IMR-90 (cell line): ENCODE measurements at regions not wholly inside any gene's neighbourhood (a gene's known extent, or its start where the extent isn't known, plus 50 kb on each side); places are given as distances from the start of the nearest gene placed in this dataset.

Experiments
- ATAC-seq: fragments of 200-7000 bp; cut with Tn5 transposase; 2 replicates; pipeline ENCODE4 v1.9.1; 2020; ENCODE audit warnings: low read depth, mild to moderate bottlenecking, moderate library complexity
- BruUV-seq: library from RNA; stranded (reverse); fragments of 400-500 nt; replicated peaks from 2 replicates; lab custom pipeline; 2021; lab: Mats Ljungman, UMichigan
- CTCF ChIA-PET: fragments of 300-600 bp; formaldehyde crosslinking; extraction: SDS; loops from one replicate; lab custom pipeline; 2021; ENCODE audit warnings: antibody characterized with exemption; lab: Yijun Ruan, JAX
- POLR2A ChIA-PET: fragments of 300-600 bp; sonication (Branson Sonifier 250); formaldehyde crosslinking; loops from one replicate; lab custom pipeline; 2022; ENCODE audit warnings: antibody characterized with exemption; ENCODE audit not compliant: unreplicated experiment; lab: Charles Lee
- DNase-seq: peaks from one replicate; pipeline ENCODE4 v3.0.0; 2013
- H2AFZ ChIP-seq: replicated peaks from 2 replicates; pipeline ENCODE3; 2013; ENCODE audit warnings: low read length, mild to moderate bottlenecking; ENCODE audit not compliant: poor library complexity
- H2AK5ac ChIP-seq: 2 replicates; pipeline ENCODE4 v1.6.1; 2013; ENCODE audit warnings: low read depth, low read length, inconsistent platforms
- H2AK9ac ChIP-seq: replicated peaks from 2 replicates; pipeline ENCODE3; 2013; ENCODE audit warnings: mild to moderate bottlenecking, low read depth, low read length, moderate library complexity; ENCODE audit not compliant: poor library complexity
- H2BK120ac ChIP-seq: 2 replicates; pipeline ENCODE4 v1.6.1; 2013; ENCODE audit warnings: low read depth, low read length, inconsistent platforms
- H2BK15ac ChIP-seq: 3 replicates; pipeline ENCODE4 v1.6.1; 2013; ENCODE audit warnings: low read depth, low read length, inconsistent platforms
- H2BK20ac ChIP-seq: 2 replicates; pipeline ENCODE4 v1.6.1; 2013; ENCODE audit warnings: low read depth, mild to moderate bottlenecking, inconsistent platforms, low read length, moderate library complexity
- H2BK5ac ChIP-seq: 2 replicates; pipeline ENCODE4 v1.6.1; 2013; ENCODE audit warnings: mild to moderate bottlenecking, low read depth, low read length, inconsistent platforms; ENCODE audit not compliant: poor library complexity, severe bottlenecking
- H3K14ac ChIP-seq: replicated peaks from 2 replicates; pipeline ENCODE4 v1.6.1; 2013; ENCODE audit warnings: low read depth, low read length, inconsistent platforms
- H3K18ac ChIP-seq: 2 replicates; pipeline ENCODE4 v1.6.1; 2013; ENCODE audit warnings: low read depth, low read length, control low read depth
- H3K23ac ChIP-seq: 2 replicates; pipeline ENCODE4 v1.6.1; 2013; ENCODE audit warnings: low read depth, low read length, inconsistent platforms
- H3K27ac ChIP-seq: 2 replicates; pipeline ENCODE4 v1.5.1; 2013; ENCODE audit warnings: mild to moderate bottlenecking, control low read depth, low read length; ENCODE audit not compliant: insufficient read depth
- H3K27me3 ChIP-seq: 2 replicates; pipeline ENCODE4 v1.6.1; 2013; ENCODE audit warnings: low read length; ENCODE audit not compliant: control insufficient read depth, insufficient read depth
- H3K36me3 ChIP-seq: 2 replicates; pipeline ENCODE4 v1.6.1; 2013; ENCODE audit warnings: low read length, mixed read lengths; ENCODE audit not compliant: control insufficient read depth, insufficient read depth
- H3K4ac ChIP-seq: 2 replicates; pipeline ENCODE4 v1.6.1; 2013; ENCODE audit warnings: low read depth, low read length, inconsistent platforms
- H3K4me1 ChIP-seq: 2 replicates; pipeline ENCODE4 v1.6.1; 2013; ENCODE audit warnings: low read length, mixed read lengths; ENCODE audit not compliant: control insufficient read depth, insufficient read depth
- H3K4me2 ChIP-seq: 2 replicates; pipeline ENCODE4 v1.6.1; 2013; ENCODE audit warnings: low read depth, mild to moderate bottlenecking, control low read depth, low read length, moderate library complexity
- H3K4me3 ChIP-seq: 2 replicates; pipeline ENCODE4 v1.5.1; 2013; ENCODE audit warnings: low read depth, mild to moderate bottlenecking, control low read depth, low read length, moderate library complexity; ENCODE audit not compliant: insufficient read depth
- H3K56ac ChIP-seq: 2 replicates; pipeline ENCODE4 v1.6.1; 2013; ENCODE audit warnings: low read length, inconsistent platforms; ENCODE audit not compliant: insufficient read depth; ENCODE audit errors: extremely low read depth
- H3K79me1 ChIP-seq, 2 experiments: 2 replicates each; pipeline ENCODE4 v1.6.1; 2013; ENCODE audit warnings: low read length in 2 of 2, inconsistent platforms in 1 of 2, low read depth in 1 of 2
- H3K9ac ChIP-seq: 2 replicates; pipeline ENCODE4 v1.6.1; 2013; ENCODE audit warnings: low read depth, low read length, control low read depth
- H3K9me1 ChIP-seq: 2 replicates; pipeline ENCODE4 v1.6.1; 2013; ENCODE audit warnings: low read length, inconsistent platforms; ENCODE audit not compliant: insufficient read depth
- H3K9me3 ChIP-seq: 2 replicates; pipeline ENCODE4 v1.6.1; 2013; ENCODE audit warnings: low read length; ENCODE audit not compliant: control insufficient read depth, insufficient read depth
- H4K20me1 ChIP-seq: 2 replicates; pipeline ENCODE4 v1.6.1; 2013; ENCODE audit warnings: low read length, inconsistent platforms; ENCODE audit not compliant: insufficient read depth
- H4K5ac ChIP-seq: 2 replicates; pipeline ENCODE4 v1.6.1; 2013; ENCODE audit warnings: mild to moderate bottlenecking, low read depth, low read length, control low read depth
- H4K8ac ChIP-seq, 2 experiments: 2 replicates each; pipeline ENCODE4 v1.6.1; 2013; ENCODE audit warnings: low read depth in 2 of 2, low read length in 2 of 2, control low read depth in 1 of 2, inconsistent platforms in 1 of 2
- H4K91ac ChIP-seq: 2 replicates; pipeline ENCODE4 v1.6.1; 2013; ENCODE audit warnings: low read depth, low read length, inconsistent platforms; ENCODE audit not compliant: insufficient read depth
- BHLHE40 ChIP-seq: fragments of 150-350 bp; IDR thresholded peaks from 2 replicates; pipeline ENCODE4 v1.6.1; 2016; ENCODE audit warnings: mild to moderate bottlenecking, low read depth, low read length
- CEBPB ChIP-seq: IDR thresholded peaks from 2 replicates; pipeline ENCODE4 v1.6.1; 2012; ENCODE audit warnings: low read depth, low read length, improper control_type of control experiment
- CHD1 ChIP-seq: IDR thresholded peaks from 2 replicates; pipeline ENCODE4 v1.6.1; 2012; ENCODE audit warnings: low read depth, low read length, improper control_type of control experiment
- CTCF ChIP-seq: conservative IDR thresholded peaks from 2 replicates; pipeline ENCODE4 v1.5.1; 2012; ENCODE audit warnings: mild to moderate bottlenecking, low read depth, low read length, improper control_type of control experiment
- ELK1 ChIP-seq: fragments of 150-350 bp; IDR thresholded peaks from 2 replicates; pipeline ENCODE4 v1.6.1; 2016; ENCODE audit warnings: low read depth, mild to moderate bottlenecking, low read length, moderate library complexity, borderline replicate concordance
- MAFK ChIP-seq: IDR thresholded peaks from 2 replicates; pipeline ENCODE4 v1.6.1; 2012; ENCODE audit warnings: low read depth, low read length, improper control_type of control experiment
- MXI1 ChIP-seq: IDR thresholded peaks from 2 replicates; pipeline ENCODE4 v1.6.1; 2012; ENCODE audit warnings: low read depth, mild to moderate bottlenecking, low read length, moderate library complexity, borderline replicate concordance
- NFE2L2 ChIP-seq: fragments of 150-350 bp; IDR thresholded peaks from 2 replicates; pipeline ENCODE4 v1.6.1; 2016; ENCODE audit warnings: low read depth, mild to moderate bottlenecking, low read length
- RAD21 ChIP-seq: IDR thresholded peaks from 2 replicates; pipeline ENCODE4 v1.6.1; 2012; ENCODE audit warnings: low read length, improper control_type of control experiment
- RCOR1 ChIP-seq: IDR thresholded peaks from 2 replicates; pipeline ENCODE4 v1.6.1; 2012; ENCODE audit warnings: mild to moderate bottlenecking, low read length, improper control_type of control experiment; ENCODE audit not compliant: insufficient replicate concordance
- SMC3 ChIP-seq: fragments of 150-350 bp; IDR thresholded peaks from 2 replicates; pipeline ENCODE4 v1.6.1; 2016; ENCODE audit warnings: low read depth, mild to moderate bottlenecking, antibody characterized with exemption, low read length, moderate library complexity
- USF2 ChIP-seq: fragments of 150-350 bp; IDR thresholded peaks from 2 replicates; pipeline ENCODE4 v1.6.1; 2017; ENCODE audit warnings: mild to moderate bottlenecking, antibody characterized with exemption, low read length, low read depth
- WGBS, 2 experiments: methylation state at CpG; one replicate each; pipeline versions ENCODE4 v1.1.5 to v1.1.7; 2013; ENCODE audit warnings: missing lambda C conversion rate in 2 of 2; ENCODE audit not compliant: insufficient read length in 1 of 2; ENCODE audit errors: extremely low coverage in 2 of 2; 5-methylcytosine and 5-hydroxymethylcytosine counted together
- dilution Hi-C: fragments of 300-500 bp; cut with HindIII; formaldehyde crosslinking; loops from one replicate; pipeline ENCODE4 v1.14.3; 2018; ENCODE audit warnings: low sequenced_read_pairs; ENCODE audit not compliant: unreplicated experiment
- in situ Hi-C: fragments of 300-500 bp; cut with MboI; formaldehyde crosslinking; loops from 3 replicates; pipeline ENCODE4 v1.14.3; 2019; ENCODE audit warnings: low sequenced_read_pairs, inconsistent platforms, mixed read lengths
- intact Hi-C: fragments of 100-400 bp; cut with micrococcal nuclease; formaldehyde crosslinking; loops from 2 replicates; pipeline ENCODE4 v1.10.0; 2022

- H3K4me2 ChIP-seq, result no peak overlapping the region
- dilution Hi-C loops (no loop called here), in situ Hi-C loops (no loop called here), intact Hi-C loops (no loop called here)
- no CpG with 5 or more reads among the region's 4 CpGs for WGBS, 2 experiments
- ATAC-seq (no peak), DNase-seq (no peak)
- H2BK15ac ChIP-seq, result no peak overlapping the region
- H3K27ac ChIP-seq, result no peak overlapping the region
- H3K14ac ChIP-seq, result no peak overlapping the region
- no peak overlapping the region for H2AK9ac ChIP-seq
- H2BK20ac ChIP-seq, result no peak overlapping the region
- H3K18ac ChIP-seq, result no peak overlapping the region
- BruUV-seq, result no TSS peak
- H3K4me3 ChIP-seq, result no peak overlapping the region
- H3K36me3 ChIP-seq, result no peaks in the 10 kb centered on the region
- H2BK5ac ChIP-seq, result no peak overlapping the region
- H3K9me3 ChIP-seq, result no peaks in the 10 kb centered on the region; the same call in 1 of the 2 replicates
- no peak overlapping the region for H4K91ac ChIP-seq
- H3K23ac ChIP-seq, result no peak overlapping the region
- no peak overlapping the region for H4K5ac ChIP-seq
- H4K8ac ChIP-seq, result no peak overlapping the region
- CTCF ChIA-PET, result no interaction called here
- TF ChIP-seq MAFK (no peak), RAD21 (no peak), BHLHE40 (no peak), RCOR1 (no peak), CEBPB (no peak), SMC3 (no peak), MXI1 (no peak), NFE2L2 (no peak), CHD1 (no peak), USF2 (no peak), CTCF (no peak), ELK1 (no peak)
- no peaks in the 10 kb centered on the region for H3K79me1 ChIP-seq
- H3K9ac ChIP-seq, result no peak overlapping the region
- no peak overlapping the region for H3K4ac ChIP-seq
- H3K9me1 ChIP-seq, result no peaks in the 10 kb centered on the region
- no peak overlapping the region for H2BK120ac ChIP-seq
- no peak overlapping the region for H3K56ac ChIP-seq
- POLR2A ChIA-PET, result no interaction called here
- H2AK5ac ChIP-seq, result no peak overlapping the region
- no peaks in the 10 kb centered on the region for H3K4me1 ChIP-seq
- no peak overlapping the region for H2AFZ ChIP-seq
- no peaks in the 10 kb centered on the region for H3K27me3 ChIP-seq
- H4K20me1 ChIP-seq, result no peaks in the 10 kb centered on the region
Observed at GRCh38 chr2:122564843-122565242, 809.4 kb downstream of the TSN start.
